ENCODE measurements at regions not wholly inside any gene's neighbourhood (a gene's known extent, or its start where the extent isn't known, plus 50 kb on each side); places are given as distances from the start of the nearest gene placed in this dataset.

DNA sequence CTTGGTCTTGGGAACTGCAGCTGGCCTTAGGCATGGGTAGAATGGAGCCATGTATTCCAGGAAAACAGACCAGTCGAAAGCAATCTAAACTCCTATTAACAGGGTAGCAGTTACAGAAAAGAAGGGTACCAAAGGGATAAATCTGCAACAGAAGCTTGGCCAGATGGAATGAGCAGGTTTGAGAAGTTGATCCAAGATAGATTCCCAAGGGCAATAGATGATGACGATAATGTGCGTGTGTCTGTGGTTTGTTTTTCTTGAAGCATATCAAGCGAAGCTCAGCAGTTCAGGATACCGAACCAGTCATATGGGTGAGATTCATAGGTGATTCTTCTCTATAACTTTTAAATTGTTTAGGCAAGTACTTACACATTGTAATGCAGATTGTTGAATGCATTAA, 203.8 kb upstream of the SEMA6D start:
- Histone ChIP-seq H3K4me1 (ENCODE audit: insufficient read depth, low read length) (no peaks in the 10 kb centered on the region), H3K36me3 (ENCODE audit: insufficient read depth, low read length) (no peaks in the 10 kb centered on the region), H3K27ac (ENCODE audit: low read depth, low read length) (no peak overlapping the region), H3K27me3 (ENCODE audit: insufficient read depth, low read length) (no peaks in the 10 kb centered on the region), H3K4me3 (ENCODE audit: low read length in 2 of 2) (no peak overlapping the region), H3K9me3 (ENCODE audit: control insufficient read depth in 1 of 2, low read length in 2 of 2) (no peaks in the 10 kb centered on the region)
- intact Hi-C loops (cut with micrococcal nuclease) = no loop called here
- DNase-seq = no peak
- Mint-ChIP-seq H3K4me3 (no peak overlapping the region), H3K27ac (no peak overlapping the region), H3K27me3 (no peaks in the 10 kb centered on the region), H3K36me3 (no peaks in the 10 kb centered on the region), H3K9me3 (peaks cover 0 to 3% (median 0%) of the 10 kb centered on the region in 8 donors), H3K4me1 (no peaks in the 10 kb centered on the region)
- ChIA-PET POLR2A (ENCODE audit: partially characterized antibody) (no interaction called here), CTCF (ENCODE audit: partially characterized antibody) (no interaction called here)

DNA sequence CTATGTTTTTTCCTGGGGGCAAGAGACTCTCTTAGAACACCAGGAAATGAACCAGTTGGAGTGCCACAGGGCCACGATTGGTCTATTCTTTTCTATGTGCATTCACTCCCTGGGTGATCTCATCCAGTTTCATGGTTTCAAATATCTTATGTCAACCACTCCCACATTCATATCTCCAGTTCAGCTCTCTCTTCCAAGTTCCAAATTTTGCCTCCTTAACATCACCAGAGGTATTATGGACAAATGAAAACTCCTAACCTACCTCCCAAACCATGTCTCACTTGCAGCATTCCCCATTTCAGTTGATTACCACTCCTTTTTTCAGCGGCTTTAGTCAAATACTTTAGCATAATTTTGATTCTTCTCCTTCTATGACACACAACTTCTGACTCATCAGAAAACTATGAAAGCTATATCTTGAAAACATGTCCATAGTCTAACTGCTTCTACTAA, 203.1 kb upstream of the SEMA6D start:
- POLR2A ChIA-PET (ENCODE audit: partially characterized antibody) = no interaction called here
- Histone ChIP-seq H3K4me3 (ENCODE audit: low read length in 2 of 2) (no peak overlapping the region), H3K27me3 (ENCODE audit: insufficient read depth, low read length) (no peaks in the 10 kb centered on the region), H3K27ac (ENCODE audit: low read depth, low read length) (no peak overlapping the region), H3K4me1 (ENCODE audit: insufficient read depth, low read length) (no peaks in the 10 kb centered on the region), H3K36me3 (ENCODE audit: insufficient read depth, low read length) (no peaks in the 10 kb centered on the region), H3K9me3 (ENCODE audit: control insufficient read depth in 1 of 2, low read length in 2 of 2) (no peaks in the 10 kb centered on the region)
- CTCF ChIA-PET (ENCODE audit: partially characterized antibody) = no interaction called here
- H3K4me1 Mint-ChIP-seq = no peaks in the 10 kb centered on the region
- H3K36me3 Mint-ChIP-seq = no peaks in the 10 kb centered on the region
- intact Hi-C loops (cut with micrococcal nuclease) = no loop called here
- no peak for DNase-seq
- no peak overlapping the region for H3K27ac Mint-ChIP-seq
- H3K9me3 Mint-ChIP-seq = peaks cover 0 to 3% (median 0%) of the 10 kb centered on the region in 8 donors
- no peak overlapping the region for H3K4me3 Mint-ChIP-seq
- no peaks in the 10 kb centered on the region for H3K27me3 Mint-ChIP-seq

DNA sequence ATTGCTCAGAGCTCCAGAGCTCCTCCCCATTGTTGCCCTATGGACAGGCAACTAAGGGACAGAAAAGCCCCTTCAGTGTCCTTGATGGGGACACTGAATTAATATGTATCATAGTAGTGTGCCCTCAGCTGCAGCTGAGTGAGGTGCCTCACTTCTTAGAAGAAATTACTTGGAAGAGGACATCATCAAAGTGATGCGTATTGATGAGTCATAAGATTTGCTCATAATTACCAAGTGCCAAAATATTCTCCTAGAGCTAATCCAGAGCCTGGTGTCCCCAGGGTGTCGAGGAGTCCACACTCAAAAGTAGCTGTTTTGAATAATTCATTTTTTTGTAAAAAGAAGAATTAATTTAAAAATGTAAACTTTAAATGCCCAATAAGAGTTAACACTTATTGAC, 200.7 kb upstream of the SEMA6D start:
- Histone ChIP-seq H3K4me3 (ENCODE audit: low read length in 2 of 2) (no peak overlapping the region), H3K4me1 (ENCODE audit: insufficient read depth, low read length) (no peaks in the 10 kb centered on the region), H3K9me3 (ENCODE audit: control insufficient read depth in 1 of 2, low read length in 2 of 2) (no peaks in the 10 kb centered on the region), H3K27ac (ENCODE audit: low read depth, low read length) (no peak overlapping the region), H3K36me3 (ENCODE audit: insufficient read depth, low read length) (no peaks in the 10 kb centered on the region), H3K27me3 (ENCODE audit: insufficient read depth, low read length) (no peaks in the 10 kb centered on the region)
- ChIA-PET CTCF (ENCODE audit: partially characterized antibody) (no interaction called here), POLR2A (ENCODE audit: partially characterized antibody) (no interaction called here)
- H3K9me3 Mint-ChIP-seq = peaks cover 0 to 4% (median under 1%) of the 10 kb centered on the region in 8 donors
- no peaks in the 10 kb centered on the region for H3K27me3 Mint-ChIP-seq
- no peaks in the 10 kb centered on the region for H3K36me3 Mint-ChIP-seq
- H3K27ac Mint-ChIP-seq = no peak overlapping the region
- intact Hi-C loops (cut with micrococcal nuclease) = no loop called here
- DNase-seq = no peak
- H3K4me1 Mint-ChIP-seq = no peaks in the 10 kb centered on the region
- no peak overlapping the region for H3K4me3 Mint-ChIP-seq

DNA sequence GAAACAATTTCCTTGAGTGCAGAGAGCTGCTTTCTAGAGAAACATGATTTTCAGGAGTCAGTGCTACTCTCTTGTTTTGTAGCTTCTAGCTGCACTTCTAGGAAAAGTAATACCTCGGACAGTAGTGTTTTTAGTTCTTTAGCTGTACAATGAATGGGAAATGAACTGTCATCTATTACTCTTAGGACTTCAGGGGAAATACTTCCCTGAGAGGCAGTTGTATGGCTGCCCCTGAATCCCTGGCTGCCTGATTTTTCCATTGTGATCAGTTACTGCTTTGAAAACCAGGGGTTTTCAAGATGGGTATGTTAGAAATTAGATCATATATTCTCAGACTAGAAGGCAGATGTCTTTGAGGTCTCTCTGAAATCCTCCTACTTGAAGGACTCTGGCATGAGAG, 200.3 kb upstream of the SEMA6D start:
- Mint-ChIP-seq H3K27ac (no peak overlapping the region), H3K4me3 (no peak overlapping the region), H3K4me1 (no peaks in the 10 kb centered on the region), H3K9me3 (peaks cover 0 to 4% (median 0%) of the 10 kb centered on the region in 8 donors), H3K27me3 (no peaks in the 10 kb centered on the region), H3K36me3 (no peaks in the 10 kb centered on the region)
- Histone ChIP-seq H3K36me3 (ENCODE audit: insufficient read depth, low read length) (no peaks in the 10 kb centered on the region), H3K27me3 (ENCODE audit: insufficient read depth, low read length) (no peaks in the 10 kb centered on the region), H3K27ac (ENCODE audit: low read depth, low read length) (no peak overlapping the region), H3K4me3 (ENCODE audit: low read length in 2 of 2) (no peak overlapping the region), H3K4me1 (ENCODE audit: insufficient read depth, low read length) (no peaks in the 10 kb centered on the region), H3K9me3 (ENCODE audit: control insufficient read depth in 1 of 2, low read length in 2 of 2) (no peaks in the 10 kb centered on the region)
- ChIA-PET CTCF (ENCODE audit: partially characterized antibody) (no interaction called here), POLR2A (ENCODE audit: partially characterized antibody) (no interaction called here)
- DNase-seq = no peak
- intact Hi-C loops (cut with micrococcal nuclease) = no loop called here

DNA sequence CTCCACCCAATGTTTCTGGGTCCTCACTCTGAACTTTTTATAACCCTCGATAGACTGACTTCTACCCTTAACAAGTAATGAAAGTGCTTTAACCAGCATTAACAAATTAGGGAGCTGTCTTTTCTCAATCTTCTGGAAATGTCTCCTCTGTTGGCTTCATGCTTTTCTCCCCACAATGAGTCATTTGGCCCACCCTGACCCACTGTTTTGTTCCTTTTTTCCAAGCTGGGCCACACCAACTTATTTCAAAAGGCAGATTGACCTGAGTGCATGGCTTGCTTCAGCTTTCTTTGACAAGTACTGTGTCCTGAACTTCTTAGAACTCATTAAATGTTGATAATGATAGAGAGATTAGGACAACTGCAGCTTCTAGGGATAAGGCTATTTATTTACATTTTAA, 199.6 kb upstream of the SEMA6D start:
- no peaks in the 10 kb centered on the region for H3K36me3 Mint-ChIP-seq
- no peak overlapping the region for H3K4me3 Mint-ChIP-seq
- ChIA-PET CTCF (ENCODE audit: partially characterized antibody) (no interaction called here), POLR2A (ENCODE audit: partially characterized antibody) (no interaction called here)
- no peaks in the 10 kb centered on the region for H3K4me1 ChIP-seq (ENCODE audit: insufficient read depth, low read length)
- H3K27ac ChIP-seq (ENCODE audit: low read depth, low read length) = no peak overlapping the region
- H3K9me3 ChIP-seq (ENCODE audit: control insufficient read depth in 1 of 2, low read length in 2 of 2) = no peaks in the 10 kb centered on the region
- H3K4me1 Mint-ChIP-seq = no peaks in the 10 kb centered on the region
- intact Hi-C loops (cut with micrococcal nuclease) = no loop called here
- no peak for DNase-seq
- H3K27me3 Mint-ChIP-seq = no peaks in the 10 kb centered on the region
- H3K27me3 ChIP-seq (ENCODE audit: insufficient read depth, low read length) = no peaks in the 10 kb centered on the region
- H3K9me3 Mint-ChIP-seq = peaks cover 0 to 4% (median under 1%) of the 10 kb centered on the region in 8 donors
- no peak overlapping the region for H3K27ac Mint-ChIP-seq
- H3K4me3 ChIP-seq (ENCODE audit: low read length in 2 of 2) = no peak overlapping the region
- no peaks in the 10 kb centered on the region for H3K36me3 ChIP-seq (ENCODE audit: insufficient read depth, low read length)

DNA sequence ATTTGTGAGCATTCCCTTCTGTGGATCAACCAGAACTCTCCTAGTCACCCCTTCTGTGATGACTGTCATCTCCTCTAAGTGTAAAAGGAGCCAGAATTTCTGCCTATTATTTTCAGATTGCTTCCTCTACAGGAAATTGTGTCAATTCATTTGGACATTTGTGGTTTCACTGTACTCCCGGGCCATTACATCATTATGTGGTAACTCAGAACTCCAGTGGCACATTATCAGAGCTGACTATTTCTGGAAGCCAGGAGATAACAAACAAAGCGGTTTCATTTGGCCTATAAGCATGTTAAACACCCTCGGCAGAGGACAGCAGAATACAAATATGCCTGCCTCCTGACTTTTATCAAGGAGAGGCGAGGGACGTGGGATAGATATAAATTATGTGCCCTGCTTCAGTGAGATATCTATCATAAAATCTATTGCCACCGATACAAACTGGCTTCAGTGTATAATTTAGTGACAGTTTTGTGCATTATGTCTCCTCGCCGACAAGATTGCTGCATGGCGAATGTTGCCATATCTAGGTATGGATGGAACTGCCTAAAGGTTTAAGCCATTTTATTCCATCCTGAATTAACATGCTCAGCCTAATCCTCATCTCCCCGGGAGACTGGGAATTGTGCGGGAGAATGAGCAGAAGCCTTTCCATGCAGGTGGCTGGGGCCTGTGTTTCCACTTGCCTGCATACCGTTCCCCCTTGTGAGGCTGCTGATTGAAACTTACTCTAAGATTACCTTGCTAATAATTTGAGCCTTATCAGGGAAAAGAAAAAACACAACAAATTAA, 193.4 kb upstream of the SEMA6D start:
- H3K9me3 ChIP-seq (ENCODE audit: control insufficient read depth in 1 of 2, low read length in 2 of 2) = no peaks in the 10 kb centered on the region
- H3K4me3 ChIP-seq (ENCODE audit: low read length in 2 of 2) = no peak overlapping the region
- H3K27me3 Mint-ChIP-seq = no peaks in the 10 kb centered on the region
- no peaks in the 10 kb centered on the region for H3K4me1 Mint-ChIP-seq
- ChIA-PET CTCF (ENCODE audit: partially characterized antibody) (no interaction called here), POLR2A (ENCODE audit: partially characterized antibody) (no interaction called here)
- no peak overlapping the region for H3K27ac Mint-ChIP-seq
- no peak overlapping the region for H3K27ac ChIP-seq (ENCODE audit: low read depth, low read length)
- intact Hi-C loops (cut with micrococcal nuclease) = no loop called here
- no peaks in the 10 kb centered on the region for H3K36me3 Mint-ChIP-seq
- DNase-seq = no peak
- H3K27me3 ChIP-seq (ENCODE audit: insufficient read depth, low read length) = no peaks in the 10 kb centered on the region
- peaks cover 0 to 4% (median under 1%) of the 10 kb centered on the region in 8 donors for H3K9me3 Mint-ChIP-seq
- no peaks in the 10 kb centered on the region for H3K4me1 ChIP-seq (ENCODE audit: insufficient read depth, low read length)
- H3K4me3 Mint-ChIP-seq = no peak overlapping the region
- no peaks in the 10 kb centered on the region for H3K36me3 ChIP-seq (ENCODE audit: insufficient read depth, low read length)

DNA sequence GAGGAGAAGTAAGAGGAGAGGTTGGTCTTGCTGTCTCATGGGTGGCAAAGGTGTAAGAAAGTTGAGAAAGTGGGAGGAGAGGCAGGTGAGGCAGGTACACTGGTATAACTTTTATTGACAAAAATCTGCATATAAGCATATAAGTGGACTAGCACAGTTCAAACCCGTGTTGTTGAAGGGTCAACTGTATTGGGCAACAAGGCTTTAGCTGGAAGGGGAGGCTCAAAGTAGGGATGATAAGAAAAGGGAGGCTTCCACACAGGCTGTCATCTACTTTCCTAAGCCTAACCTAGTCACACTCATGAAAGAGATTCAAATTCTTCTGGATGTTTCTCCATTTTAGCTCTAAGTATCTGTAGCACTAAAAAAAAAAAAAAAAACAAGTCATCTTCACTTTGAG, 188.1 kb upstream of the SEMA6D start:
- no peaks in the 10 kb centered on the region for H3K4me1 Mint-ChIP-seq
- no peaks in the 10 kb centered on the region for H3K27me3 Mint-ChIP-seq
- H3K36me3 Mint-ChIP-seq = no peaks in the 10 kb centered on the region
- intact Hi-C loops (cut with micrococcal nuclease) = no loop called here
- Histone ChIP-seq H3K27me3 (ENCODE audit: insufficient read depth, low read length) (no peaks in the 10 kb centered on the region), H3K9me3 (ENCODE audit: control insufficient read depth in 1 of 2, low read length in 2 of 2) (no peaks in the 10 kb centered on the region), H3K27ac (ENCODE audit: low read depth, low read length) (no peak overlapping the region), H3K36me3 (ENCODE audit: insufficient read depth, low read length) (no peaks in the 10 kb centered on the region), H3K4me1 (ENCODE audit: insufficient read depth, low read length) (no peaks in the 10 kb centered on the region), H3K4me3 (ENCODE audit: low read length in 2 of 2) (no peak overlapping the region)
- H3K9me3 Mint-ChIP-seq = peaks cover 0 to 4% (median 0%) of the 10 kb centered on the region in 8 donors
- CTCF ChIA-PET (ENCODE audit: partially characterized antibody) = no interaction called here
- DNase-seq = no peak
- no peak overlapping the region for H3K27ac Mint-ChIP-seq
- POLR2A ChIA-PET (ENCODE audit: partially characterized antibody) = no interaction called here
- no peak overlapping the region for H3K4me3 Mint-ChIP-seq
